ENCODE measurements at regions not wholly inside any gene's neighbourhood (a gene's known extent, or its start where the extent isn't known, plus 50 kb on each side); places are given as distances from the start of the nearest gene placed in this dataset.

GRCh38 chr2:195488567-195488966, 168.5 kb upstream of the SLC39A10 start:
- FAIRE-seq = no peak
- TF ChIP-seq POLR2A (IDR thresholded peaks at IDR 0.05; ENCODE audit: low read depth, low read length) = no peak
- no peak for TF ChIP-seq POLR2AphosphoS5 (IDR thresholded peaks at IDR 0.05; ENCODE audit: low read depth, low read length)
- no peak for TF ChIP-seq TAF1 (IDR thresholded peaks at IDR 0.05; ENCODE audit: borderline replicate concordance, low read depth, low read length)
- no peak for DNase-seq (ENCODE audit: insufficient read length)

- TF ChIP-seq POLR2AphosphoS5 (IDR thresholded peaks at IDR 0.05; ENCODE audit: low read depth, low read length) (no peak), TAF1 (IDR thresholded peaks at IDR 0.05; ENCODE audit: borderline replicate concordance, low read depth, low read length) (no peak), POLR2A (IDR thresholded peaks at IDR 0.05; ENCODE audit: low read depth, low read length) (no peak)
- no peak for FAIRE-seq
- DNase-seq (ENCODE audit: insufficient read length) = no peak
These were observed 169.9 kb upstream of the SLC39A10 start for GRCh38 chr2:195486987-195487644.

GRCh38 chr2:195486520-195486919, 170.5 kb upstream of the SLC39A10 start:
- TF ChIP-seq TAF1 (IDR thresholded peaks at IDR 0.05; ENCODE audit: borderline replicate concordance, low read depth, low read length) (no peak), POLR2AphosphoS5 (IDR thresholded peaks at IDR 0.05; ENCODE audit: low read depth, low read length) (no peak), POLR2A (IDR thresholded peaks at IDR 0.05; ENCODE audit: low read depth, low read length) (no peak)
- DNase-seq (ENCODE audit: insufficient read length) (no peak), FAIRE-seq (no peak)

- FAIRE-seq (no peak), DNase-seq (ENCODE audit: insufficient read length) (no peak)
- no peak for TF ChIP-seq POLR2A (IDR thresholded peaks at IDR 0.05; ENCODE audit: low read depth, low read length)
- no peak for TF ChIP-seq TAF1 (IDR thresholded peaks at IDR 0.05; ENCODE audit: borderline replicate concordance, low read depth, low read length)
- TF ChIP-seq POLR2AphosphoS5 (IDR thresholded peaks at IDR 0.05; ENCODE audit: low read depth, low read length) = no peak
These were observed 175.0 kb upstream of the SLC39A10 start for GRCh38 chr2:195482010-195482409.

GRCh38 chr2:195480121-195480520, 176.9 kb upstream of the SLC39A10 start:
- FAIRE-seq = no peak
- DNase-seq (ENCODE audit: insufficient read length) = no peak
- TF ChIP-seq POLR2AphosphoS5 (IDR thresholded peaks at IDR 0.05; ENCODE audit: low read depth, low read length) (no peak), TAF1 (IDR thresholded peaks at IDR 0.05; ENCODE audit: borderline replicate concordance, low read depth, low read length) (no peak), POLR2A (IDR thresholded peaks at IDR 0.05; ENCODE audit: low read depth, low read length) (no peak)

- TF ChIP-seq POLR2A (IDR thresholded peaks at IDR 0.05; ENCODE audit: low read depth, low read length) = no peak
- no peak for TF ChIP-seq POLR2AphosphoS5 (IDR thresholded peaks at IDR 0.05; ENCODE audit: low read depth, low read length)
- TF ChIP-seq TAF1 (IDR thresholded peaks at IDR 0.05; ENCODE audit: borderline replicate concordance, low read depth, low read length) = no peak
- FAIRE-seq (no peak), DNase-seq (ENCODE audit: insufficient read length) (no peak)
These were observed 177.6 kb upstream of the SLC39A10 start for GRCh38 chr2:195479407-195479806.

GRCh38 chr2:195477996-195478382, 179.0 kb upstream of the SLC39A10 start:
- FAIRE-seq = no peak
- TF ChIP-seq TAF1 (IDR thresholded peaks at IDR 0.05; ENCODE audit: borderline replicate concordance, low read depth, low read length) (no peak), POLR2AphosphoS5 (IDR thresholded peaks at IDR 0.05; ENCODE audit: low read depth, low read length) (no peak), POLR2A (IDR thresholded peaks at IDR 0.05; ENCODE audit: low read depth, low read length) (no peak)
- DNase-seq (ENCODE audit: insufficient read length) = no peak

- DNase-seq (ENCODE audit: insufficient read length) (no peak), FAIRE-seq (no peak)
These were observed 179.6 kb upstream of the SLC39A10 start for GRCh38 chr2:195477248-195477995.

GRCh38 chr2:195475336-195475735, 181.7 kb upstream of the SLC39A10 start:
- no peak for TF ChIP-seq TAF1 (IDR thresholded peaks at IDR 0.05; ENCODE audit: borderline replicate concordance, low read depth, low read length)
- TF ChIP-seq POLR2A (IDR thresholded peaks at IDR 0.05; ENCODE audit: low read depth, low read length) = no peak
- no peak for TF ChIP-seq POLR2AphosphoS5 (IDR thresholded peaks at IDR 0.05; ENCODE audit: low read depth, low read length)
- DNase-seq (ENCODE audit: insufficient read length) (no peak), FAIRE-seq (no peak)

More at GRCh38 chr2:195477248-195477995, 179.6 kb upstream of the SLC39A10 start:
- TF ChIP-seq POLR2A (IDR thresholded peaks at IDR 0.05; ENCODE audit: low read depth, low read length) (no peak), POLR2AphosphoS5 (IDR thresholded peaks at IDR 0.05; ENCODE audit: low read depth, low read length) (no peak), TAF1 (IDR thresholded peaks at IDR 0.05; ENCODE audit: borderline replicate concordance, low read depth, low read length) (no peak)

GRCh38 chr2:195473862-195474261, 183.2 kb upstream of the SLC39A10 start:
- DNase-seq (ENCODE audit: insufficient read length) (no peak), FAIRE-seq (no peak)
- no peak for TF ChIP-seq POLR2A (IDR thresholded peaks at IDR 0.05; ENCODE audit: low read depth, low read length)
- no peak for TF ChIP-seq TAF1 (IDR thresholded peaks at IDR 0.05; ENCODE audit: borderline replicate concordance, low read depth, low read length)
- no peak for TF ChIP-seq POLR2AphosphoS5 (IDR thresholded peaks at IDR 0.05; ENCODE audit: low read depth, low read length)

- TF ChIP-seq POLR2AphosphoS5 (IDR thresholded peaks at IDR 0.05; ENCODE audit: low read depth, low read length) (no peak), TAF1 (IDR thresholded peaks at IDR 0.05; ENCODE audit: borderline replicate concordance, low read depth, low read length) (no peak), POLR2A (IDR thresholded peaks at IDR 0.05; ENCODE audit: low read depth, low read length) (no peak)
- DNase-seq (ENCODE audit: insufficient read length) (no peak), FAIRE-seq (no peak)
These were observed 184.4 kb upstream of the SLC39A10 start for GRCh38 chr2:195472501-195473234.

Measured in GM12892 (cell line).